Activated T-cell treated with anti-CD3 and anti-CD28 coated beads for 4 hours (primary cell): ENCODE measurements at regions not wholly inside any gene's neighbourhood (a gene's known extent, or its start where the extent isn't known, plus 50 kb on each side); places are given as distances from the start of the nearest gene placed in this dataset.
"Not testable (repeated sequence)": the region's sequence is repeated elsewhere in the genome, so short reads cannot be mapped to it uniquely, and the experiment has no call there.

Source experiments
- DNase-seq: peaks from one replicate; pipeline ENCODE4 v3.0.0-alpha.2; 2020

DNA sequence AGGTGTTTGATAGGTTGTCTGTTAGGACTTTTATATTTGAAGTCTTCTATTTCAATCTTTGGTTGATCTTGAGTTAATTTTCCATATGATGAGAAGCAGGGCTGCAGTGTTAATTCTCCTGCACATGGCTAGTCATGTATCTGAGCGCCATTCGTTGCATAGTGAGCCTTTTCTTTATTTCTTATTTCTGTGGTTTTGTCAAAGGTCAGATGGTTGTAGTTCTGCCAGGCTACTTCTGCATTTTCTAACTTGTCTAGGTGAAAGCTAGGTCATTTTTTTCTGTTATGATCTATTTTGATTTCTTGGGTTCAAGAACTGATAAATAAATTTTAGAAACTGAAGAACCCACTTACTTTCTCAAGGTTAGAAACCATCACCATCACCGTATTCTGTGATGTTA, 56.7 kb downstream of the CCDC74A start:
- no peak for DNase-seq

DNA sequence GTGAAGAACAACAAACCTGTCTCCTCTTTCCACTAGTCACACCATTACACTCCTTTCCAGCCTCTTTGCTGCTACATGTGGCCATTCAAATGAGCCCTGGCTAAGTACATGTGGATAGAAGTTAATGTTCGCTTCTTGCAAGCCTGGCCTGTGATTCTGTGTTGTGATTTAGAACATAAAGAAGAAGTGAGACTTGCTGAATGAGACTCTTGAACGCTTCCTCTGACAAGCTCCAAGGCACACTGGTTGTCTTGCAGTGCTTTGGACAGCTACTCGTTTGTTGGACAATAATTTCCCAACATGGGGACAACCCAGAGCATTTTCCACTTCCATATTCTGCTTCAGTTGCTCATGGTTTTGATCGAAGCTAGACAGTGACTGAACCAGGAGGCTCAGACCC, 57.3 kb downstream of the CCDC74A start:
- no peak for DNase-seq

DNA sequence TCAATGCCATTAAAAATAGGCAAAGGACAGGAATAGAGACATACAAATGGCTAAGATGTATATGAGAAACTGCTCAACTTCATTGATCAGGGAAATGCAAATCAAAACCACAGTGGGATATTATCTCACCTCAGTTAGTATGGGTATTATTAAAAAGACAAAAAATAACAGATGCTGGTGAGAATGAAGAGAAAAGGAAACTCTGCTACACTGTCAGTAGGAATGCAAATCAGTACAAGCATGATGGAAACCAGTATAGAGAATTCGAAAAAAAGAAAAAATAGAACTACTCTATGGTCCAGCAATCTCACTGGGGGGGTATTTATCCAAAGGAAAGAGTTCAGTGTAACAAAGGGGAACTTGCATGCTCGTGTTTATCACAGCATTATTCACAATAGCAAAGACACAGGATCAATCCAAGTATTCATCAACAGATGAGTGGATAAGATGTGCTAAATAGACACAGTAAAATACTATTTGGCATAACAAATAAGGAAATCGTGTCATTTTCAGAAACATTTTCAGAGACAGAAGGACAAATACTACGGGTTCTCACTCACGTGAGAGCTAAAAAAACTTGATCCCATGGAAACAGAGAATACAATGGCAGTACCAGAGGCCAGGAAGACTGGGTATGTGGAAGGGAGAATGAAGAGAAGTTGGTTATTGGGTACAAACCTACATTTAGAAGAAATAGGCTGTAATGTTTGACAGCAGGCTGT, 60.6 kb downstream of the CCDC74A start:
- no peak for DNase-seq

DNA sequence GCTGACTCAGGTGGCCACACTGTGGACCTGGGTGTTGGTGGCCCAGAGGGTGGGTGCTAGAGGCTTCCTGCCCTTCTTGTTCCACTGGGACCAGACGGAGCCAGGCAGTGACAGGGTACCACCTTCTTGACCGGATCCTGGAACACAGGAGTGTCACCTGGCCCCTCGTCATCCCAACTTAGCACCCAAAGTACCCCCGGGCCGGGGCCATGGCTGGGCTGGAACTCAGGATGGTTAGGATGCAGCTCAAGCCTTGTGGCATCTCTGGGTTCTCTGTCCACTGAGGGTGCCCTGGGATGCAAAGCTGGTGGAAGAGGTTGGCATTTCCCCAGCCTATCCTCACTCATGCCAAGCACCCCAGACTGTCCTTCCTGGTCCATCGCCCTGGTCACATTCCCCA, 61.4 kb downstream of the CCDC74A start:
- DNase-seq = not testable (repeated sequence)

- no peak for DNase-seq
These were observed 62.7 kb downstream of the CCDC74A start for GRCh38 chr2:131590366-131590765.

GRCh38 chr2:131590896-131591295, 63.2 kb downstream of the CCDC74A start:
- no peak for DNase-seq

DNA sequence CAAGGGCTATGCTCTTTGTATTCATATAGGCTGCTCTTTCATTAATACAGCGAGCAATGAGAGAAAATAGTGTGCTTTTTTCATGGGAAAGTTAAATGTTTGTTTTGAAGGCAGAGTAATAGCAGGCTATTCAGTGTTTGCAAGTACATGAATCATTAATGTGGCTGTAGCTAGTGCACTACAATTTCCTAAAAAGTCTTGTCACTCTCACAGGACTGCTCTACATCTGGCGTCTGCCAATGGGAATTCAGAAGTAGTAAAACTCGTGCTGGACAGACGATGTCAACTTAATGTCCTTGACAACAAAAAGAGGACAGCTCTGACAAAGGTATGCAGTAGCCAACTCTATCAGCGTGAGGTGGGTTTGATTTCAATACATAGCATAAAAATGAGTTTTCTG, 68.9 kb downstream of the CCDC74A start:
- DNase-seq = not testable (repeated sequence)

DNA sequence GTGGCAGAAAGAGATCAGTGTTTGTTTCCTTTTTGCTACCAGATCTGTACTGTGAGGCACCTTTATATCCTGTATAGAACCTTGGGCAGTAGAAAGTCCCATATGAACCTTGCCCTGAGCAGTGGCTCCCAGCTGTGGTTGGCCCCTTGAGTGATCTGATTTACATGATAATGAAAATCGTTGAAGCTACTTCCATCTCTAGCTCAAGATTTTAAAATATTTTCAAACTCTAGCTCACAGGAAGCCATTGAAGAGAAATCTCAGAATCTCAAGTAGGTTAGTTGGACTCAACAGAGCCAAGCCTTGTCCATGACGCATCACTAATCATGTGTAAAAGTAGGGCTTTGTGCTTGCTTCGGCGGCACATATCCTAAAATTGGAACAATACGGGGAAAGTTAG, 74.8 kb downstream of the CCDC74A start:
- not testable (repeated sequence) for DNase-seq

DNA sequence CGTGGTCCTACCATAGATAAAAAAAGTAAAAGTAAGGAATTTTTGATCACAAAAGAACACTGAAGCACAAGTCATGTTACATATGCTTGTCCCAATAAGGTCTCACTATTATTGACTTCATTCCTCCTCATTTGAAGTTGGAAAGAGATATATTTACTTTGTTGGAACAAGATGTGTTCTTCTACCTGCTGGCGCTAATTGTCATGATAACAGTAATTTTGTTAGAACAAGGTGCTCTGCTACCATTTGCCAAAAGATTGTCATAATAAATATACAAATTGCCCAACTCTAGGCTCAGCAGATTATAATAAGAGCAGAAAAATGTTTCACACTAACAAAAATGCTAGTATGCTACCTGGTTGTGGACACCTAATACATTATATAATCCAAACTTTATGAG, 77.0 kb downstream of the CCDC74A start:
- DNase-seq = not testable (repeated sequence)

DNA sequence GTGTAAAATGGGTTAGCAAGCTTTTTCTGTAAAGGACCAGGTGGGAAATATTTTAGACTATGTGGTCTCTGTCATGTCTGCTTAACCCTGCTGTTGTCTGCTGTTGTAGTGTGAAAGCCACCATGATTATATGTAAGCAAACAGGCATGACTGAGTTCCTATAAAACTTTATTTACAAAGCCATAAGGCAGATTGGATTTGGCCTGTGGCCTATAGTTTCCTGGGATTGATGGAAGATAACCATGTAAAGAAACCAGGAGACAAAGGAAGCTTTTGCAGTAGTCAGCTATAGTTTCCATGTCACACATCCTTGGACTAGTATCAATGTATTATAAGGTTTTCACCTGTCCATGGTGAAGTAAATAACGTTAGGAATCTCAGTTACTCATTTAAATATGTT, 78.7 kb downstream of the CCDC74A start:
- not testable (repeated sequence) for DNase-seq

GRCh38 chr2:131607056-131607455, 79.4 kb downstream of the CCDC74A start:
- DNase-seq = not testable (repeated sequence)

GRCh38 chr2:131614539-131614938, 86.9 kb downstream of the CCDC74A start:
- not testable (repeated sequence) for DNase-seq

- not testable (repeated sequence) for DNase-seq
These were observed 90.6 kb downstream of the CCDC74A start for GRCh38 chr2:131618320-131618719.

- not testable (repeated sequence) for DNase-seq
These were observed 95.2 kb downstream of the CCDC74A start for GRCh38 chr2:131622874-131623273.

- not testable (repeated sequence) for DNase-seq
These were observed 98.3 kb downstream of the CCDC74A start for GRCh38 chr2:131626011-131626410.

DNA sequence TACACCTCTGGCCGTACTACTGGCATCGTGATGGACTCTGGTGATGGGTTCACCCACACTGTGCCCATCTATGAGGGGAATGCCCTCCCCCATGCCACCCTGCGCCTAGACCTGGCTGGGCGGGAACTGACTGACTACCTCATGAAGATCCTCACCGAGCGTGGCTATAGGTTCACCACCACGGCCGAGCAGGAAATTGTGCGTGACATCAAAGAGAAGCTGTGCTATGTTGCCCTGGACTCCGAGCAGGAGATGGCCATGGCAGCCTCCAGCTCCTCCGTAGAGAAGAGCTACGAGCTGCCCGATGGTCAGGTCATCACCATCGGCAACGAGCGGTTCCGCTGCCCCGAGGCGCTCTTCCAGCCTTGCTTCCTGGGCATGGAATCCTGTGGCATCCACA, 98.9 kb downstream of the CCDC74A start:
- not testable (repeated sequence) for DNase-seq

- not testable (repeated sequence) for DNase-seq
These were observed 100.1 kb downstream of the CCDC74A start for GRCh38 chr2:131627777-131628176.

- not testable (repeated sequence) for DNase-seq
These were observed 104.0 kb downstream of the CCDC74A start for GRCh38 chr2:131631648-131632047.

DNA sequence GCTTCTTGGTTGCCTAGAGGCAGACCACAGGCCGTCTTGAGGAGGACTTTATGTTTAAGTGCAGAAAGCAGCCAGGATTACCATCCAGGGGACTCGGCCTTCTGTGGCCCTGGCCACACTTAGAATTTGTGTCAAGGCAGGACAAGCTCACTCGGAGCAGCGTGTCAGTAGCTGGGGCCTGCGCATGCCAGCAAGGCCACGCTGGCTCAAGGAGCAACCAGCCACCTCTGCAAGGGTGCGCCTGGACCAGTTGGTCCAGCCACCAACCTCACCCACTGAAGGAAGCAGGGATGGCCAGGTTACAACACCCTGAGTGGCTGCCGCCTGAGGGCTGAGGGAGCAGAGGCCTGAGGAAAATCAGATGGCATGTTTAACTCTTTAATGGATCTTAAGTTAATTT, 105.7 kb downstream of the CCDC74A start:
- not testable (repeated sequence) for DNase-seq

DNA sequence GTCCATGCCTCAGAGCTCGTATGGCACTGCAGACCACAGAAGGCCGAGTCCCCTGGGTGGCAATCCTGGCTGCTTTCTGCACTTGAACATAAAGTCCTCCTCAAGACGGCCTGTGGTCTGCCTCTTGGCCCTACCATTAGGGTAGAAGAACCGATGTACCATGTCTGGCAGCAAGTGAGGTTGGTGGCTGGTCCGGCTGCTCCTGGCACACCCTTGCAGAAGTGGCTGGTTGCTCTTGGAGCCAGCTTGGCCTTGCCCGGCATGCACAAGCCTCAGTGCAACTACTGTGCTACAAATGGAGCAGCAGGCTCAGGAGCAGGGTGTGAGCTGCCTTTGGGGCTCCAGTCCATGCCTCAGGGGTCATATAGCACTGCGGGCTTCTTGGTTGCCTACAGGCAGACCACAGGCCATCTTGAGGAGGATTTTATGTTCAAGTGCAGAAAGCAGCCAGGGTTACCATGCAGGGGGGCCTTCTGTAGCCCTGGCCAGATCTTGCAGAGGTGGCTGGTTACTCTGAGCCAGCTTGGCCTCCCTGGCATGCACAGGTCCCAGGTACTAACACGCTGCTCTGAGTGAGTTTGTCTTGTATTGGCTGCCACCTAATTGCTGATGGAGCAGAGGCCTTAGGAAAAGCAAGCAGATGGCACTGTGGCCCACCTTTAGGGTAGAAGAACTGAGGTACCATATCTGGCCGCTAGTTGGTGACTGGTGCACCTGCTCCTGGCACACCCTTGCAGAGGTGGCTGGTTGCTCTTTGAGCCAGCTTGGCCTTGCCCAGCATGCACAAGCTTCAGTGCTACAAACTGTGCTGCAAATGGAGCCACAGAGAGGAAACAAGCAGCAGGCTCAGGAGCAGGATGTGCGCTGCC, 106.4 kb downstream of the CCDC74A start:
- DNase-seq = not testable (repeated sequence)

DNA sequence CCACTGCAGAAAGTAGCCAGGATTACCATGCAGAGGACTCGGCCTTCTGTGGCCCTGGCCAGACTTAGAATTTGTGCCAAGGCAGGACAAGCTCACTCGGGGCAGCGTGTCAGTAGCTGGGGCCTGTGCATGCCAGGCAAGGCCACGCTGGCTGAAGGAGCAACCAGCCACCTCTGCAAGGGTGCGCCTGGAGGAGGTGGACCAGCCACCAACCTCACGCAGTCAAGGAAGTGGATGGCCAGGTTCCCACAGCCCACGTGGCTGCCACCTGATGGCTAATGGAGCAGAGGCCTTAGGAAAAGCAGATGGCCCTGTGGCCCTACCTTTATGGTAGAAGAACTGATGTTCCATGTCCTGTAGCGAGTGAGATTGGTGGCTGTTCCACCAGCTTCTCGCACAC, 107.9 kb downstream of the CCDC74A start:
- no peak for DNase-seq

GRCh38 chr2:131636704-131637308, 109.1 kb downstream of the CCDC74A start:
- DNase-seq = not testable (repeated sequence)

GRCh38 chr2:131639001-131639620, 111.4 kb downstream of the CCDC74A start:
- not testable (repeated sequence) for DNase-seq
